HepG2 (cell line): ENCODE measurements at regions not wholly inside any gene's neighbourhood (a gene's known extent, or its start where the extent isn't known, plus 50 kb on each side); places are given as distances from the start of the nearest gene placed in this dataset.

Experiments used
- ATAC-seq: fragments of 200-7000 bp; cut with Tn5 transposase; 3 replicates; pipeline ENCODE4 v1.9.1; 2020; ENCODE audit warnings: mild to moderate bottlenecking, moderate library complexity
- BruUV-seq: library from RNA; stranded (reverse); fragments of 400-500 nt; replicated peaks from 2 replicates; lab custom pipeline; 2021; lab: Mats Ljungman, UMichigan
- CTCF ChIA-PET: fragments of 300-600 bp; formaldehyde crosslinking; extraction: SDS; loops from one replicate; lab custom pipeline; 2021; ENCODE audit warnings: low total read pairs, inconsistent platforms, low intra/inter-chr PET ratio; lab: Yijun Ruan, JAX
- POLR2A ChIA-PET: fragments of 350-600 bp; sonication (Branson Sonifier 250); formaldehyde crosslinking; loops from one replicate; lab custom pipeline; 2020; ENCODE audit warnings: antibody characterized with exemption, inconsistent platforms; lab: Yijun Ruan, JAX
- DNase-seq: peaks from one replicate; pipeline ENCODE4 v3.0.0-alpha.2; 2015; ENCODE audit warnings: low spot score
- FAIRE-seq: peaks from 3 replicates; lab custom pipeline; 2011; peaks lifted over from hg19 to GRCh38; lab: Jason Lieb, UNC
- H2AFZ ChIP-seq: one replicate; pipeline ENCODE4 v1.6.1; 2011; ENCODE audit warnings: low read length, inconsistent platforms
- H3K27ac ChIP-seq: fragments of 300-600 bp; 3 replicates; pipeline ENCODE4 v1.8.0; 2011; ENCODE audit warnings: mixed run types, mild to moderate bottlenecking, mixed read lengths, low read length, inconsistent platforms; ENCODE audit not compliant: insufficient read depth; ENCODE audit errors: extremely low read length
- H3K27me3 ChIP-seq, 2 experiments: fragments of 200-600 bp in 1 of 2; 2 replicates in 1 of 2; 3 replicates in 1 of 2; pipeline versions ENCODE4 v1.6.0 to v1.8.0; 2011; ENCODE audit warnings: low read length in 2 of 2, mild to moderate bottlenecking in 2 of 2, moderate library complexity in 2 of 2, inconsistent platforms in 1 of 2; ENCODE audit not compliant: insufficient read depth in 2 of 2, control insufficient read depth in 1 of 2
- H3K36me3 ChIP-seq, 2 experiments: fragments of 200-600 bp in 1 of 2; replicated peaks in 1 of 2; 2 replicates in 1 of 2; 3 replicates in 1 of 2; pipeline versions ENCODE4 v1.5.1 to v1.8.0; 2011; ENCODE audit warnings: low read length in 2 of 2, inconsistent platforms in 1 of 2; ENCODE audit not compliant: insufficient read depth in 2 of 2, control insufficient read depth in 1 of 2
- H3K4me1 ChIP-seq: 2 replicates; pipeline ENCODE4 v1.5.1; 2012; ENCODE audit warnings: low read length, inconsistent platforms; ENCODE audit not compliant: insufficient read depth
- H3K4me2 ChIP-seq: 2 replicates; pipeline ENCODE4 v1.6.0; 2011; ENCODE audit warnings: low read depth, low read length, inconsistent platforms
- H3K4me3 ChIP-seq, 3 experiments: fragments of 200-600 bp in 1 of 3; sonication (generic), shearing (Covaris generic) in 1 of 3; replicated peaks in 1 of 3; 2 replicates each; pipeline ENCODE4 v1.5.1; 2011 to 2016; ENCODE audit warnings: low read length in 3 of 3, inconsistent platforms in 2 of 3, low read depth in 2 of 3, mild to moderate bottlenecking in 2 of 3, control low read depth in 1 of 3, mixed read lengths in 1 of 3; ENCODE audit not compliant: insufficient read depth in 1 of 3
- H3K79me2 ChIP-seq: one replicate; pipeline ENCODE4 v1.6.1; 2011; ENCODE audit warnings: low read length, inconsistent platforms; ENCODE audit not compliant: insufficient read depth
- H3K9ac ChIP-seq: 2 replicates; pipeline ENCODE4 v1.6.0; 2011; ENCODE audit warnings: mild to moderate bottlenecking, low read depth, low read length, inconsistent platforms; ENCODE audit not compliant: insufficient read depth
- H3K9me3 ChIP-seq: 2 replicates; pipeline ENCODE4 v1.5.1; 2012; ENCODE audit warnings: mild to moderate bottlenecking, low read length
- H4K20me1 ChIP-seq: 2 replicates; pipeline ENCODE4 v1.6.0; 2011; ENCODE audit warnings: inconsistent platforms, mild to moderate bottlenecking, low read length, moderate library complexity; ENCODE audit not compliant: insufficient read depth
- FOXM1 ChIP-seq: sonication (generic); formaldehyde crosslinking; IDR thresholded peaks from 2 replicates; pipeline ENCODE4 v1.5.0; 2020; ENCODE audit warnings: missing genetic modification reagents
- GPBP1L1 ChIP-seq: sonication (generic); formaldehyde crosslinking; IDR thresholded peaks from 2 replicates; pipeline ENCODE4 v1.5.0; 2020; ENCODE audit warnings: mild to moderate bottlenecking, missing genetic modification reagents
- IKZF4 ChIP-seq: sonication (generic); formaldehyde crosslinking; IDR thresholded peaks from 2 replicates; pipeline ENCODE4 v1.5.1; 2020; ENCODE audit warnings: borderline replicate concordance, mild to moderate bottlenecking, low read depth, missing genetic modification reagents; ENCODE audit errors: not compliant biosample characterization
- MAFK ChIP-seq, 2 experiments: IDR thresholded peaks in 1 of 2; conservative IDR thresholded peaks in 1 of 2; 2 replicates each; pipeline ENCODE4 v1.6.1; 2011; ENCODE audit warnings: improper control_type of control experiment in 2 of 2, low read length in 2 of 2
- NFATC3 ChIP-seq: sonication (generic); formaldehyde crosslinking; IDR thresholded peaks from 2 replicates; pipeline ENCODE4 v1.5.1; 2020; ENCODE audit warnings: mild to moderate bottlenecking, missing genetic modification reagents
- PPARG ChIP-seq: conservative IDR thresholded peaks from 2 replicates; pipeline ENCODE4 v1.6.1; 2016; ENCODE audit warnings: missing biosample characterization, missing genetic modification reagents
- TMF1 ChIP-seq: sonication (generic); formaldehyde crosslinking; IDR thresholded peaks from 2 replicates; pipeline ENCODE4 v1.8.1; 2022; ENCODE audit warnings: low read depth, missing genetic modification reagents
- TSC22D2 ChIP-seq: sonication (generic); formaldehyde crosslinking; IDR thresholded peaks from 2 replicates; pipeline ENCODE4 v1.5.1; 2020; ENCODE audit warnings: missing genetic modification reagents, mild to moderate bottlenecking, borderline replicate concordance
- ZFYVE20 ChIP-seq: sonication (generic); formaldehyde crosslinking; IDR thresholded peaks from 2 replicates; pipeline ENCODE4 v1.8.0; 2023; ENCODE audit warnings: low read depth, mild to moderate bottlenecking, moderate library complexity, missing genetic modification reagents, borderline replicate concordance
- ZNF337 ChIP-seq: sonication (generic); formaldehyde crosslinking; IDR thresholded peaks from 2 replicates; pipeline ENCODE4 v1.5.1; 2020; ENCODE audit warnings: missing genetic modification reagents, low read depth, mild to moderate bottlenecking, borderline replicate concordance
- ZNF431 ChIP-seq: sonication (generic); formaldehyde crosslinking; IDR thresholded peaks from 2 replicates; pipeline ENCODE4 v1.9.0; 2022; ENCODE audit warnings: missing genetic modification reagents, low read depth, mild to moderate bottlenecking, borderline replicate concordance
- ZNF460 ChIP-seq: sonication (generic); formaldehyde crosslinking; IDR thresholded peaks from 2 replicates; pipeline ENCODE4 v1.5.1; 2020; ENCODE audit warnings: missing genetic modification reagents, mild to moderate bottlenecking, borderline replicate concordance
- ZNF567 ChIP-seq: sonication (generic); formaldehyde crosslinking; IDR thresholded peaks from 2 replicates; pipeline ENCODE4 v1.8.1; 2023; ENCODE audit warnings: mild to moderate bottlenecking, missing genetic modification reagents, borderline replicate concordance
- ZNF766 ChIP-seq: sonication (generic); formaldehyde crosslinking; IDR thresholded peaks from 2 replicates; pipeline ENCODE4 v1.5.0; 2020; ENCODE audit warnings: missing genetic modification reagents, borderline replicate concordance
- WGBS: methylation state at CpG from one replicate; pipeline ENCODE4 v1.1.6; 2017; ENCODE audit warnings: low lambda C conversion rate; 5-methylcytosine and 5-hydroxymethylcytosine counted together
- in situ Hi-C: cut with HindIII; loops from 2 replicates; pipeline ENCODE4 v1.10.0; 2017; ENCODE audit warnings: low pct_unique_long_range_greater_than_20kb; ENCODE audit not compliant: extremely low pct_ligation_motif_present
- intact Hi-C: fragments of 100-400 bp; cut with micrococcal nuclease; formaldehyde crosslinking; loops from one replicate; pipeline ENCODE4 v1.10.0; 2022; ENCODE audit not compliant: unreplicated experiment
- TF ChIP-seq, protein P1 (sequence below): sonication (generic); formaldehyde crosslinking; IDR thresholded peaks from 2 replicates; pipeline ENCODE4 v1.5.1; 2020; ENCODE audit warnings: missing genetic modification reagents, mild to moderate bottlenecking, borderline replicate concordance
- TF ChIP-seq, protein P2 (sequence below): sonication (generic); formaldehyde crosslinking; IDR thresholded peaks from 2 replicates; pipeline ENCODE4 v1.4.0; 2020; ENCODE audit warnings: missing genetic modification reagents

GRCh38 chr15:93162560-93162959, 73.5 kb upstream of the RGMA start:
- Histone ChIP-seq H3K4me1 (no peaks in the 10 kb centered on the region), H3K9ac (no peak overlapping the region), H2AFZ (no peak overlapping the region), H3K27me3 (peaks cover 3 to 17% of the 10 kb centered on the region in 2 experiments; a peak in 3 of 5 replicates), H3K27ac (no peak overlapping the region), H3K4me2 (no peak overlapping the region)
- FAIRE-seq (no peak), ATAC-seq (no peak)
- in situ Hi-C loops: no loop called here
- intact Hi-C loops: no loop called here
- WGBS: 3% methylated on average over 5 of the region's 5 CpGs
- POLR2A ChIA-PET: no interaction called here
- TF ChIP-seq IKZF4 (CRISPR knock-in tag) (no peak), ZNF337 (CRISPR knock-in tag) (no peak), FOXM1 (CRISPR knock-in tag) (no peak), ZFYVE20 (CRISPR knock-in tag) (no peak), MAFK (conservative IDR thresholded peaks at IDR 0.05 in 1 of 2, IDR thresholded peaks at IDR 0.05 in 1 of 2; ENCODE audit: low read length in 2 of 2) (no peak), GPBP1L1 (CRISPR knock-in tag) (no peak), ZNF766 (CRISPR knock-in tag) (no peak), NFATC3 (CRISPR knock-in tag) (no peak), ZNF567 (CRISPR knock-in tag) (no peak), PPARG (CRISPR knock-in tag) (no peak), TMF1 (CRISPR knock-in tag) (no peak), ZNF460 (CRISPR knock-in tag) (no peak), ZNF431 (no peak), TSC22D2 (no peak)
- TF ChIP-seq, protein P1, sequence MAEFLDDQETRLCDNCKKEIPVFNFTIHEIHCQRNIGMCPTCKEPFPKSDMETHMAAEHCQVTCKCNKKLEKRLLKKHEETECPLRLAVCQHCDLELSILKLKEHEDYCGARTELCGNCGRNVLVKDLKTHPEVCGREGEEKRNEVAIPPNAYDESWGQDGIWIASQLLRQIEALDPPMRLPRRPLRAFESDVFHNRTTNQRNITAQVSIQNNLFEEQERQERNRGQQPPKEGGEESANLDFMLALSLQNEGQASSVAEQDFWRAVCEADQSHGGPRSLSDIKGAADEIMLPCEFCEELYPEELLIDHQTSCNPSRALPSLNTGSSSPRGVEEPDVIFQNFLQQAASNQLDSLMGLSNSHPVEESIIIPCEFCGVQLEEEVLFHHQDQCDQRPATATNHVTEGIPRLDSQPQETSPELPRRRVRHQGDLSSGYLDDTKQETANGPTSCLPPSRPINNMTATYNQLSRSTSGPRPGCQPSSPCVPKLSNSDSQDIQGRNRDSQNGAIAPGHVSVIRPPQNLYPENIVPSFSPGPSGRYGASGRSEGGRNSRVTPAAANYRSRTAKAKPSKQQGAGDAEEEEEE (CRISPR knock-in tag): no peak
- TF ChIP-seq, protein P2, sequence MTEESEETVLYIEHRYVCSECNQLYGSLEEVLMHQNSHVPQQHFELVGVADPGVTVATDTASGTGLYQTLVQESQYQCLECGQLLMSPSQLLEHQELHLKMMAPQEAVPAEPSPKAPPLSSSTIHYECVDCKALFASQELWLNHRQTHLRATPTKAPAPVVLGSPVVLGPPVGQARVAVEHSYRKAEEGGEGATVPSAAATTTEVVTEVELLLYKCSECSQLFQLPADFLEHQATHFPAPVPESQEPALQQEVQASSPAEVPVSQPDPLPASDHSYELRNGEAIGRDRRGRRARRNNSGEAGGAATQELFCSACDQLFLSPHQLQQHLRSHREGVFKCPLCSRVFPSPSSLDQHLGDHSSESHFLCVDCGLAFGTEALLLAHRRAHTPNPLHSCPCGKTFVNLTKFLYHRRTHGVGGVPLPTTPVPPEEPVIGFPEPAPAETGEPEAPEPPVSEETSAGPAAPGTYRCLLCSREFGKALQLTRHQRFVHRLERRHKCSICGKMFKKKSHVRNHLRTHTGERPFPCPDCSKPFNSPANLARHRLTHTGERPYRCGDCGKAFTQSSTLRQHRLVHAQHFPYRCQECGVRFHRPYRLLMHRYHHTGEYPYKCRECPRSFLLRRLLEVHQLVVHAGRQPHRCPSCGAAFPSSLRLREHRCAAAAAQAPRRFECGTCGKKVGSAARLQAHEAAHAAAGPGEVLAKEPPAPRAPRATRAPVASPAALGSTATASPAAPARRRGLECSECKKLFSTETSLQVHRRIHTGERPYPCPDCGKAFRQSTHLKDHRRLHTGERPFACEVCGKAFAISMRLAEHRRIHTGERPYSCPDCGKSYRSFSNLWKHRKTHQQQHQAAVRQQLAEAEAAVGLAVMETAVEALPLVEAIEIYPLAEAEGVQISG (CRISPR knock-in tag): no peak
- TF ChIP-seq, all 625 proteins: peak for 0
- Histone ChIP-seq H4K20me1 (no peaks in the 10 kb centered on the region; the same call in 1 of the 2 replicates), H3K36me3 (no peaks in the 10 kb centered on the region), H3K4me3 (no peak overlapping the region), H3K79me2 (no peaks in the 10 kb centered on the region), H3K9me3 (no peaks in the 10 kb centered on the region)
- no TSS peak for BruUV-seq
- no peak for DNase-seq
- CTCF ChIA-PET: no interaction called here
